NCI-H748 (cell line): ENCODE measurements at regions not wholly inside any gene's neighbourhood (a gene's known extent, or its start where the extent isn't known, plus 50 kb on each side); places are given as distances from the start of the nearest gene placed in this dataset.
A peak's percentile ranks its signal among the peaks of the same experiment; 100 is the strongest.

Source experiments
- DNase-seq: peaks from one replicate; lab custom pipeline; 2025; ENCODE audit not compliant: unreplicated experiment; lab: John Stamatoyannopoulos, UW

- no peak for DNase-seq
Measured at GRCh38 chr2:234665304-234665703, 168.4 kb upstream of the ARL4C start.

- no peak for DNase-seq
Measured at GRCh38 chr2:234661849-234662248, 165.0 kb upstream of the ARL4C start.

- DNase-seq: no peak
Measured at GRCh38 chr2:234661175-234661574, 164.3 kb upstream of the ARL4C start.

GRCh38 chr2:234655706-234656105 is 158.8 kb upstream of the ARL4C start:
- DNase-seq: no peak

- DNase-seq: no peak
Measured at GRCh38 chr2:234650911-234651310, 154.0 kb upstream of the ARL4C start.

- no peak for DNase-seq
Measured at GRCh38 chr2:234649951-234650350, 153.1 kb upstream of the ARL4C start.

- peak; percentile 63 for DNase-seq
Measured at GRCh38 chr2:234643407-234643806, 146.5 kb upstream of the ARL4C start.

- no peak for DNase-seq
Measured at GRCh38 chr2:234641086-234641485, 144.2 kb upstream of the ARL4C start.

GRCh38 chr2:234640657-234641056 is 143.8 kb upstream of the ARL4C start:
- DNase-seq: no peak

- no peak for DNase-seq
Measured at GRCh38 chr2:234638966-234639365, 142.1 kb upstream of the ARL4C start.

- DNase-seq: no peak
Measured at GRCh38 chr2:234635284-234635683, 138.4 kb upstream of the ARL4C start.

GRCh38 chr2:234633581-234634230 is 136.8 kb upstream of the ARL4C start:
- peak; percentile 23 for DNase-seq

- DNase-seq: no peak
Measured at GRCh38 chr2:234632527-234633391, 135.9 kb upstream of the ARL4C start.

- DNase-seq: peak; percentile 21
Measured at GRCh38 chr2:234631646-234632514, 135.0 kb upstream of the ARL4C start.

GRCh38 chr2:234630801-234631261 is 133.9 kb upstream of the ARL4C start:
- no peak for DNase-seq

GRCh38 chr2:234629596-234629995 is 132.7 kb upstream of the ARL4C start:
- DNase-seq: no peak

GRCh38 chr2:234628953-234629352 is 132.1 kb upstream of the ARL4C start:
- DNase-seq: no peak

- no peak for DNase-seq
Measured at GRCh38 chr2:234627308-234627707, 130.4 kb upstream of the ARL4C start.

- DNase-seq: no peak
Measured at GRCh38 chr2:234626566-234627130, 129.8 kb upstream of the ARL4C start.

GRCh38 chr2:234625626-234626250 is 128.9 kb upstream of the ARL4C start:
- no peak for DNase-seq
